CD4-positive, alpha-beta T cell treated with Interferon gamma for 1 hour (primary cell): ENCODE measurements at regions not wholly inside any gene's neighbourhood (a gene's known extent, or its start where the extent isn't known, plus 50 kb on each side); places are given as distances from the start of the nearest gene placed in this dataset.
"Not testable (repeated sequence)": the region's sequence is repeated elsewhere in the genome, so short reads cannot be mapped to it uniquely, and the experiment has no call there.

Source experiments
- DNase-seq: peaks from one replicate; pipeline ENCODE4 v3.0.0-alpha.2; 2020

GRCh38 chr3:194931347-194931746 lies 245.7 kb downstream of the FAM43A start:
- no peak for DNase-seq

- DNase-seq = no peak
These were observed 246.2 kb downstream of the FAM43A start for GRCh38 chr3:194931865-194932264.

- no peak for DNase-seq
These were observed 247.8 kb downstream of the FAM43A start for GRCh38 chr3:194933465-194933864.

- DNase-seq = no peak
These were observed 249.4 kb downstream of the FAM43A start for GRCh38 chr3:194935061-194935460.

- no peak for DNase-seq
These were observed 250.2 kb downstream of the FAM43A start for GRCh38 chr3:194935632-194936470.

GRCh38 chr3:194936659-194937058 lies 251.0 kb downstream of the FAM43A start:
- no peak for DNase-seq

- DNase-seq = no peak
These were observed 251.5 kb downstream of the FAM43A start for GRCh38 chr3:194937144-194937543.

GRCh38 chr3:194937882-194938321 lies 252.2 kb downstream of the FAM43A start:
- no peak for DNase-seq

- no peak for DNase-seq
These were observed 253.3 kb downstream of the FAM43A start for GRCh38 chr3:194938845-194939531.

GRCh38 chr3:194939532-194939909 lies 253.8 kb downstream of the FAM43A start:
- DNase-seq = no peak

- DNase-seq = no peak
These were observed 254.5 kb downstream of the FAM43A start for GRCh38 chr3:194939949-194940770.

- no peak for DNase-seq
These were observed 255.8 kb downstream of the FAM43A start for GRCh38 chr3:194941360-194941955.

- no peak for DNase-seq
These were observed 256.4 kb downstream of the FAM43A start for GRCh38 chr3:194941956-194942511.

- no peak for DNase-seq
These were observed 258.8 kb downstream of the FAM43A start for GRCh38 chr3:194944526-194944925.

GRCh38 chr3:194945508-194945907 lies 259.8 kb downstream of the FAM43A start:
- DNase-seq = no peak

GRCh38 chr3:194946091-194946490 lies 260.4 kb downstream of the FAM43A start:
- DNase-seq = no peak

- DNase-seq = no peak
These were observed 263.9 kb downstream of the FAM43A start for GRCh38 chr3:194949592-194949991.

- DNase-seq = no peak
These were observed 265.4 kb downstream of the FAM43A start for GRCh38 chr3:194950906-194951628.

- not testable (repeated sequence) for DNase-seq
These were observed 265.9 kb downstream of the FAM43A start for GRCh38 chr3:194951629-194951920.

- DNase-seq = no peak
These were observed 266.4 kb downstream of the FAM43A start for GRCh38 chr3:194951931-194952582.

GRCh38 chr3:194952841-194953241 lies 267.2 kb downstream of the FAM43A start:
- DNase-seq = no peak

GRCh38 chr3:194953291-194953690 lies 267.6 kb downstream of the FAM43A start:
- DNase-seq = no peak
